Lung (tissue), 11 donors: ENCODE measurements at regions not wholly inside any gene's neighbourhood (a gene's known extent, or its start where the extent isn't known, plus 50 kb on each side); places are given as distances from the start of the nearest gene placed in this dataset.

Experiments used
- ATAC-seq: fragments of 200-7000 bp; cut with Tn5 transposase; one replicate; pipeline ENCODE4 v1.9.1; 2020; ENCODE audit warnings: moderate number of reproducible peaks; ENCODE audit not compliant: insufficient read depth, low FRiP score
- DNase-seq, 3 donors: peaks; one replicate each; pipeline ENCODE4 v3.0.0-alpha.2; 2013 to 2017
- H3K27ac ChIP-seq, 2 donors: one replicate each; pipeline ENCODE4 v1.5.1; 2013; ENCODE audit warnings: mild to moderate bottlenecking in 2 of 2, moderate library complexity in 2 of 2, control low read depth in 1 of 2, inconsistent platforms in 1 of 2, low read depth in 1 of 2, low read length in 1 of 2
- H3K27me3 ChIP-seq, 3 donors: one replicate each; pipeline ENCODE4 v1.5.1; 2013; ENCODE audit warnings: low read length in 2 of 3; ENCODE audit not compliant: control insufficient read depth in 3 of 3, insufficient read depth in 3 of 3
- H3K36me3 ChIP-seq, 4 donors: one replicate each; pipeline ENCODE4 v1.5.1; 2013; ENCODE audit warnings: low read length in 4 of 4, mild to moderate bottlenecking in 1 of 4, moderate library complexity in 1 of 4; ENCODE audit not compliant: control insufficient read depth in 4 of 4, insufficient read depth in 4 of 4
- H3K4me1 ChIP-seq, 5 donors: one replicate each; pipeline ENCODE4 v1.5.1; 2013; ENCODE audit warnings: low read length in 5 of 5, mild to moderate bottlenecking in 2 of 5, moderate library complexity in 1 of 5; ENCODE audit not compliant: control insufficient read depth in 5 of 5, insufficient read depth in 5 of 5
- H3K4me3 ChIP-seq: one replicate; pipeline ENCODE4 v1.5.1; 2013; ENCODE audit warnings: mild to moderate bottlenecking, control low read depth, moderate library complexity
- H3K9ac ChIP-seq, 2 donors: one replicate each; pipeline ENCODE4 v1.5.1; 2013; ENCODE audit warnings: low read length in 2 of 2, control low read depth in 1 of 2; ENCODE audit not compliant: insufficient read depth in 1 of 2
- H3K9me3 ChIP-seq, 4 donors: one replicate each; pipeline ENCODE4 v1.5.1; 2013; ENCODE audit warnings: low read length in 3 of 4, mild to moderate bottlenecking in 1 of 4, moderate library complexity in 1 of 4; ENCODE audit not compliant: control insufficient read depth in 4 of 4, insufficient read depth in 3 of 4
- WGBS, 2 donors: extraction: QIAGEN DNeasy Blood & Tissue Kit; methylation state at CpG; one replicate each; pipeline ENCODE4 v1.1.7; 2013; 5-methylcytosine and 5-hydroxymethylcytosine counted together
- TF ChIP-seq, protein P1 (sequence below): IDR thresholded peaks from 2 replicates; pipeline ENCODE4 v1.5.1; 2012; ENCODE audit warnings: mild to moderate bottlenecking; ENCODE audit errors: control extremely low read depth, extremely low read depth
- donor health status: control.
- donor health status: control.
- donor health status: Bipolar disorder and iron deficiency.
- donor health status: healthy.
- donor health status: DM: yes; HTN: yes; CAD: no.

DNA sequence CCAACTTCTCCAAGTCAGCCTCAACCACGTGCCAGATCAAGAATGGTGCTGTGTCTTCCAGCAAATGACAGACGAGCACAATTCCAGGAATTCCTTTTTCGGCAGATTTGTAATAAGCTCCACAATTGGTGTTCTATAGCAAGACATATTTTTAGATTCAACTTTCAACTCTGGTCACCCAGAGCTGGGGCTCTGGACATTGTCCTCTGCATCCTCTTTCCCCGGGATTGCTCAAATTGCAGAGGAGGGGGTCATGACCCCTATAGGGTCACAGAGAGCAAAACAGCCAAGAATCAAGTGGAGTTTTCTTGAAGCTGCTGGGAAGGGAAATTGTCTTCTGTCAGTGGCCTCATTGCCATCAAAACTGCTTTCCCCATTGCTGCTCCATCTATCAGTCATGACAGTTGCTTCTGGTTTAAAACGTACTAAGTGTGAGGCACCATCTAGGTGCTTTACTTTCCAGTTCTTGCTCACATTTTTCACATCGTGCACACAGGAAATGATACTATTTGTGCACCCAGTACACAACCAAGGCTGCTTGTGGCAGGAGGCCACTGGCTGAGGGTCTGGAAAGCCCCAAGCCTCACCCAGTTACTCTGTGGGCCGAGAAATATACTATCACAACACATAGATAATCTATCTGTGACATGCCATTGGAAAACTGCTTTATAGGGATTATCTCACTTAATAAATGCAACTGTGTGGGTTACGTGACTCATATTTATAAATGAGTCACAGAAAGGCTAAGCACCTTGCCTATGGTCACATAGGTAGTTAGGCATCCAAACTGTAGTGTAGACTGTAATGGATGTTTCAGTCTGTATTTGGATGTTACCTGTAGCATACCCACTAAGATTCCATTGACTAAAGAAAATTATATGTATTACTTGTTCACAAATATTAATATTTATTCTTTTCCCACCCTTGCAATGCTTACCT, 91.7 kb upstream of the PHOX2B start:
- DNase-seq (no peak), ATAC-seq (no peak)
- no peak overlapping the region for H3K9ac ChIP-seq
- no peaks in the 10 kb centered on the region for H3K4me1 ChIP-seq
- no peak overlapping the region for H3K27ac ChIP-seq
- 37 to 56% methylated on average over 8 of the region's 8 CpGs for WGBS, 2 donors
- peaks cover 0 to 4% (median 0%) of the 10 kb centered on the region in 3 donors for H3K27me3 ChIP-seq
- H3K4me3 ChIP-seq = no peak overlapping the region
- TF ChIP-seq, protein P1, sequence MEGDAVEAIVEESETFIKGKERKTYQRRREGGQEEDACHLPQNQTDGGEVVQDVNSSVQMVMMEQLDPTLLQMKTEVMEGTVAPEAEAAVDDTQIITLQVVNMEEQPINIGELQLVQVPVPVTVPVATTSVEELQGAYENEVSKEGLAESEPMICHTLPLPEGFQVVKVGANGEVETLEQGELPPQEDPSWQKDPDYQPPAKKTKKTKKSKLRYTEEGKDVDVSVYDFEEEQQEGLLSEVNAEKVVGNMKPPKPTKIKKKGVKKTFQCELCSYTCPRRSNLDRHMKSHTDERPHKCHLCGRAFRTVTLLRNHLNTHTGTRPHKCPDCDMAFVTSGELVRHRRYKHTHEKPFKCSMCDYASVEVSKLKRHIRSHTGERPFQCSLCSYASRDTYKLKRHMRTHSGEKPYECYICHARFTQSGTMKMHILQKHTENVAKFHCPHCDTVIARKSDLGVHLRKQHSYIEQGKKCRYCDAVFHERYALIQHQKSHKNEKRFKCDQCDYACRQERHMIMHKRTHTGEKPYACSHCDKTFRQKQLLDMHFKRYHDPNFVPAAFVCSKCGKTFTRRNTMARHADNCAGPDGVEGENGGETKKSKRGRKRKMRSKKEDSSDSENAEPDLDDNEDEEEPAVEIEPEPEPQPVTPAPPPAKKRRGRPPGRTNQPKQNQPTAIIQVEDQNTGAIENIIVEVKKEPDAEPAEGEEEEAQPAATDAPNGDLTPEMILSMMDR = no peak
- H3K9me3 ChIP-seq = no peaks in the 10 kb centered on the region
- no peaks in the 10 kb centered on the region for H3K36me3 ChIP-seq

GRCh38 chr4:41838590-41838989, 90.1 kb upstream of the PHOX2B start:
- no peaks in the 10 kb centered on the region for H3K9me3 ChIP-seq
- no peak for ATAC-seq

DNA sequence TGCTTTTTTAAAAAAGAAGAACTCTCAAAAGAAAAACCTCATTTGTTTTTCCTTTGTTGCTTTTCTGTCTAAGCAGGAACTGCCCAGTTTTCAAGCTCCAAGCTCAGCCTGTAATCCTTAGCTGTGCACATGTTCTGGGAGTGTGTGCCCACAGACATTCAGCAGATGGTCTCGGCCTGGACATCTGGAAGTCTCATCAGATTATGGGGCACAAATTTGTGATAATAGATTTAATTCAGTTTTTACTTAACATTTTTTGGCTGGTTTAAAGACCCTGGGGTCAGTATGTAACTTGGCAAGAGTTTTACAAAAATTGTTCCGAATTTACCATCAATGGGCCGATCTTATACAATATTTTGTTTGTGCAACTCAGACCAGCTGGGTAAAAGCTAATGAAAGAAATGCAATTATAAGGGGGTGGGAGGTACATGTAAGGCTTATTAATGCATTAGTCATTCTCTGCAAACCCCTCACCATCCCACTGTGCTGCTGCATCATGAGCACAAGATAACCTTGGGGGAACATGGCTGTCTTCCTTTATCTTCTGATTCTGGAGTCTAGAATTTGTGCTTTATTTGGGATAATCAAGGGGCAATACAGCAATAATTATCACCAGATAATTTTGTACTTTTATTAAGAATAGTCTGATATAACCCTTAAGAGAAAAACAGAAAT, 86.9 kb upstream of the PHOX2B start:
- Histone ChIP-seq H3K27me3 (peaks cover 0 to 6% (median 0%) of the 10 kb centered on the region in 3 donors), H3K9ac (no peak overlapping the region), H3K4me3 (no peak overlapping the region), H3K4me1 (no peaks in the 10 kb centered on the region), H3K27ac (no peak overlapping the region), H3K9me3 (peaks cover 0 to 5% (median 0%) of the 10 kb centered on the region in 4 donors), H3K36me3 (no peaks in the 10 kb centered on the region)
- DNase-seq (no peak), ATAC-seq (no peak)
- TF ChIP-seq, protein P1 = no peak
- 87 to 98% methylated on average over 3 of the region's 3 CpGs for WGBS, 2 donors

More at GRCh38 chr4:41838590-41838989, 90.1 kb upstream of the PHOX2B start:
- Histone ChIP-seq H3K27ac (no peak overlapping the region), H3K27me3 (peaks cover 0 to 4% (median 0%) of the 10 kb centered on the region in 3 donors), H3K4me1 (no peaks in the 10 kb centered on the region), H3K4me3 (no peak overlapping the region), H3K36me3 (no peaks in the 10 kb centered on the region), H3K9ac (no peak overlapping the region)
- TF ChIP-seq, protein P1 = no peak
- no peak for DNase-seq
